ENCODE measurements at regions not wholly inside any gene's neighbourhood (a gene's known extent, or its start where the extent isn't known, plus 50 kb on each side); places are given as distances from the start of the nearest gene placed in this dataset.

DNA sequence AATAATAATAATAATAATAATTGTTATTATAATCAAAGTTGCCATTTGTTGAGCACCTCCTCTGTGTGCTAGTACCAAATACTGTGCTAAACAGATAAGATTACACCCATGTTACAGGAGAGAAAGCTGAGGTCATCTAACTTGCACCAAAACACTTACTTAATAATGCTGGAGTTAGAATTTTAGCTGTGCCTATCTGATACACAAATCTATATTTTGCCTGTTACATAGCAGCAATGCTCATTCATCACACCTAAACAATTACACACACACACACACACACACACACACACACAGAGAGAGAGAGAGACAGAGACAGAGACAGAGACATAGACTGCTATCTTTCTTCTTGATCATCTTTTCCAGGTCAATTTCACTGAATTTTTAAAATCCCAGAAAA lies 170.9 kb upstream of the KLF3 start:
- H3K27ac ChIP-seq (ENCODE audit: low read depth in 2 of 2, low read length in 2 of 2) = no peak overlapping the region
- FAIRE-seq = no peak
- H3K27me3 ChIP-seq (ENCODE audit: control insufficient read depth, insufficient read depth, low read length) = no peaks in the 10 kb centered on the region
- H3K9ac ChIP-seq (ENCODE audit: low read length in 3 of 3) = no peak overlapping the region
- H3K36me3 ChIP-seq (ENCODE audit: control insufficient read depth in 2 of 3, insufficient read depth in 3 of 3, low read length in 3 of 3) = no peaks in the 10 kb centered on the region
- no peak overlapping the region for H3K4me3 ChIP-seq (ENCODE audit: low read length in 3 of 3)
- no peaks in the 10 kb centered on the region for H3K9me3 ChIP-seq (ENCODE audit: control insufficient read depth in 2 of 3, insufficient read depth in 1 of 3, low read length in 3 of 3)
- TF ChIP-seq, protein P1, sequence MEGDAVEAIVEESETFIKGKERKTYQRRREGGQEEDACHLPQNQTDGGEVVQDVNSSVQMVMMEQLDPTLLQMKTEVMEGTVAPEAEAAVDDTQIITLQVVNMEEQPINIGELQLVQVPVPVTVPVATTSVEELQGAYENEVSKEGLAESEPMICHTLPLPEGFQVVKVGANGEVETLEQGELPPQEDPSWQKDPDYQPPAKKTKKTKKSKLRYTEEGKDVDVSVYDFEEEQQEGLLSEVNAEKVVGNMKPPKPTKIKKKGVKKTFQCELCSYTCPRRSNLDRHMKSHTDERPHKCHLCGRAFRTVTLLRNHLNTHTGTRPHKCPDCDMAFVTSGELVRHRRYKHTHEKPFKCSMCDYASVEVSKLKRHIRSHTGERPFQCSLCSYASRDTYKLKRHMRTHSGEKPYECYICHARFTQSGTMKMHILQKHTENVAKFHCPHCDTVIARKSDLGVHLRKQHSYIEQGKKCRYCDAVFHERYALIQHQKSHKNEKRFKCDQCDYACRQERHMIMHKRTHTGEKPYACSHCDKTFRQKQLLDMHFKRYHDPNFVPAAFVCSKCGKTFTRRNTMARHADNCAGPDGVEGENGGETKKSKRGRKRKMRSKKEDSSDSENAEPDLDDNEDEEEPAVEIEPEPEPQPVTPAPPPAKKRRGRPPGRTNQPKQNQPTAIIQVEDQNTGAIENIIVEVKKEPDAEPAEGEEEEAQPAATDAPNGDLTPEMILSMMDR (IDR thresholded peaks at IDR 0.05; ENCODE audit: borderline replicate concordance, extremely low read depth, insufficient read depth) = no peak
- H3K4me1 ChIP-seq (ENCODE audit: control insufficient read depth in 2 of 3, insufficient read depth in 2 of 3, low read depth in 1 of 3, low read length in 3 of 3) = peaks cover 0 to 5% (median 0%) of the 10 kb centered on the region in 3 donors
- no peak for DNase-seq
- intact Hi-C loops (cut with DNase I) = no loop called here

DNA sequence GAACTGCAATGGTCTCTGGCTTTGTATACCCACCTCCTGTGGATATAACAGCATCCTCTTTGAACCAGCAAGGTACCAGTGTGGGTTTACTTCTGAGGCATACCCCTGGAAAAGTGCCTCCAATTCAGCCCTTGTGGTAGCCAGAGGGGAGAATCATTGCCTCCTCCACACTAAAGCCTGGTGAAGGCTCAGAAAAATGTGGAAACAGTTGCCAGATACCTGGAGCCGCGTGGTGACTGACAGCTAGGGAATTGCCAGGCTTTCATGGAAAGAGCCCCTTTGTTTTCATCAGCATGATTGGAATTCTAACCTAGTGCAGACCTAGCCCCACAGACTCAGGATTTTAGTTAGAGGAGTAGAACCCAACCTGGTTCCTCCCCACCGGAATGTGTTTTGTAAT lies 168.6 kb upstream of the KLF3 start:
- intact Hi-C loops (cut with DNase I) = no loop called here
- TF ChIP-seq, protein P1 (IDR thresholded peaks at IDR 0.05; ENCODE audit: borderline replicate concordance, extremely low read depth, insufficient read depth) = no peak
- peaks cover 0 to 2% (median 0%) of the 10 kb centered on the region in 3 donors for H3K4me1 ChIP-seq (ENCODE audit: control insufficient read depth in 2 of 3, insufficient read depth in 2 of 3, low read depth in 1 of 3, low read length in 3 of 3)
- no peak overlapping the region for H3K27ac ChIP-seq (ENCODE audit: low read depth in 2 of 2, low read length in 2 of 2)
- no peak overlapping the region for H3K4me3 ChIP-seq (ENCODE audit: low read length in 3 of 3)
- no peaks in the 10 kb centered on the region for H3K27me3 ChIP-seq (ENCODE audit: control insufficient read depth, insufficient read depth, low read length)
- H3K9me3 ChIP-seq (ENCODE audit: control insufficient read depth in 2 of 3, insufficient read depth in 1 of 3, low read length in 3 of 3) = no peaks in the 10 kb centered on the region
- FAIRE-seq (no peak), DNase-seq (no peak)
- no peak overlapping the region for H3K9ac ChIP-seq (ENCODE audit: low read length in 3 of 3)
- no peaks in the 10 kb centered on the region for H3K36me3 ChIP-seq (ENCODE audit: control insufficient read depth in 2 of 3, insufficient read depth in 3 of 3, low read length in 3 of 3)

DNA sequence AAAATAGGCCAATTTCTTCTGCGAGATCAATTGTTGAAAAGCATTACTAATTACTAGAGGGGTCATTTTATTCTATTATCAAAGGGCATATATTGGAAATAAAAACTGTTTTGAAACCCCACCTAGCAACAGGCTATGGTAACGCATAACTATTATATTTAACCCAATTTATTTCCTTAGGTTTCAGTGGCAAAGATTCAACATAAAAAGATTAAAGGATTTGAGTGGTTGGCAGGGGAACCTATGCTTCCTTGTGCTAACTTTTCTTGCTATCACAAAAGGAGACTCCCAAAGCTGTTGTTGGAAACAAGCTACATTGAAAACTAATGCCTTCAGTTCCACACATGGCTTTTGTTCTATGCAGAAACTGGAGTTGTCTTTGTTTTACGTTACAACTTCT lies 166.9 kb upstream of the KLF3 start:
- Histone ChIP-seq H3K4me1 (ENCODE audit: control insufficient read depth in 2 of 3, insufficient read depth in 2 of 3, low read depth in 1 of 3, low read length in 3 of 3) (no peaks in the 10 kb centered on the region), H3K36me3 (ENCODE audit: control insufficient read depth in 2 of 3, insufficient read depth in 3 of 3, low read length in 3 of 3) (no peaks in the 10 kb centered on the region), H3K4me3 (ENCODE audit: low read length in 3 of 3) (no peak overlapping the region), H3K9ac (ENCODE audit: low read length in 3 of 3) (no peak overlapping the region), H3K27ac (ENCODE audit: low read depth in 2 of 2, low read length in 2 of 2) (no peak overlapping the region), H3K9me3 (ENCODE audit: control insufficient read depth in 2 of 3, insufficient read depth in 1 of 3, low read length in 3 of 3) (no peaks in the 10 kb centered on the region), H3K27me3 (ENCODE audit: control insufficient read depth, insufficient read depth, low read length) (no peaks in the 10 kb centered on the region)
- DNase-seq (no peak), FAIRE-seq (no peak)
- TF ChIP-seq, protein P1 (IDR thresholded peaks at IDR 0.05; ENCODE audit: borderline replicate concordance, extremely low read depth, insufficient read depth) = no peak
- intact Hi-C loops (cut with DNase I) = no loop called here

DNA sequence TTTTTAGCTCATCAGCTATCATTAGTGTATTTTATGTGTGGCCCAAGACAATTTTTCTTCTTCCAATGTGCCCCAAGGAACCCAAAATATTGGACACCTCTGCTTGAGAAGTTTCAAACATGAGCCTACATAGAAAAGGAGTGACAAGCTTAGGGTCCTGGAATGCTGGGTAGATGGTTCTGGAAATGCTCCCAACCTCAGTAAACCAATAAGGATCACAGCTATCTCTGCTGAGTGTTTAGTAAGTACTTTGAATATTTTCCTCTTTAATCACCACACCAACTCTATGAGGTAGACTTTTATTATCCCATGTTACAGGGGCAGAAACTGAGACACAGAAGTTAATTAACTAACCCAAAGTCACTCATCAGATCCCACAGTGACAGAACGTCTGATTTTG lies 164.9 kb upstream of the KLF3 start:
- no peaks in the 10 kb centered on the region for H3K36me3 ChIP-seq (ENCODE audit: control insufficient read depth in 2 of 3, insufficient read depth in 3 of 3, low read length in 3 of 3)
- TF ChIP-seq, protein P1 (IDR thresholded peaks at IDR 0.05; ENCODE audit: borderline replicate concordance, extremely low read depth, insufficient read depth) = no peak

More for the DNA sequence above, 164.9 kb upstream of the KLF3 start:
- no peak overlapping the region for H3K9ac ChIP-seq (ENCODE audit: low read length in 3 of 3)
- no peaks in the 10 kb centered on the region for H3K4me1 ChIP-seq (ENCODE audit: control insufficient read depth in 2 of 3, insufficient read depth in 2 of 3, low read depth in 1 of 3, low read length in 3 of 3)
- no peaks in the 10 kb centered on the region for H3K27me3 ChIP-seq (ENCODE audit: control insufficient read depth, insufficient read depth, low read length)
- H3K9me3 ChIP-seq (ENCODE audit: control insufficient read depth in 2 of 3, insufficient read depth in 1 of 3, low read length in 3 of 3) = no peaks in the 10 kb centered on the region
- FAIRE-seq (no peak), DNase-seq (no peak)
- no peak overlapping the region for H3K4me3 ChIP-seq (ENCODE audit: low read length in 3 of 3)
- H3K27ac ChIP-seq (ENCODE audit: low read depth in 2 of 2, low read length in 2 of 2) = no peak overlapping the region
- intact Hi-C loops (cut with DNase I) = no loop called here

Data from kidney (tissue), 13 donors.